A549 (cell line): ENCODE measurements at regions not wholly inside any gene's neighbourhood (a gene's known extent, or its start where the extent isn't known, plus 50 kb on each side); places are given as distances from the start of the nearest gene placed in this dataset.

Experiments used
- ATAC-seq, 2 experiments: fragments of 200-7000 bp in 1 of 2; fragments of >200 bp in 1 of 2; cut with Nextera tagmentation in 1 of 2; cut with Tn5 transposase in 1 of 2; 3 replicates each; pipeline versions ENCODE4 v1.8.0 to v1.9.1; 2018 to 2020; ENCODE audit warnings: mild to moderate bottlenecking in 1 of 2, moderate library complexity in 1 of 2
- CTCF ChIA-PET: fragments of 300-600 bp; sonication (Branson Sonifier 250); formaldehyde crosslinking; extraction: SDS; loops from one replicate; lab custom pipeline; 2021; ENCODE audit warnings: antibody characterized with exemption, inconsistent platforms; lab: Yijun Ruan, JAX
- POLR2A ChIA-PET: fragments of 350-600 bp; formaldehyde crosslinking; extraction: SDS; loops from one replicate; lab custom pipeline; 2021; ENCODE audit warnings: antibody characterized with exemption, inconsistent platforms; lab: Yijun Ruan, JAX
- DNase-seq, 2 experiments: peaks; one replicate each; pipeline versions ENCODE4 v3.0.0 to v3.0.0-alpha.2; 2011 to 2016; ENCODE audit warnings: low read depth in 1 of 2, low spot score in 1 of 2
- FAIRE-seq: peaks from 2 replicates; lab custom pipeline; 2011; peaks lifted over from hg19 to GRCh38; lab: Jason Lieb, UNC
- H3K27ac ChIP-seq, 2 experiments: fragments of >200 bp; sonication (Bioruptor Twin); formaldehyde crosslinking; 3 replicates each; pipeline ENCODE4 v1.5.1; 2016 to 2017
- H3K4me1 ChIP-seq: fragments of >200 bp; sonication (Bioruptor Twin); formaldehyde crosslinking; 3 replicates; pipeline ENCODE4 v1.6.1; 2016
- H3K4me2 ChIP-seq: fragments of >200 bp; sonication (Bioruptor Twin); formaldehyde crosslinking; 3 replicates; pipeline ENCODE4 v1.6.1; 2016
- H3K4me3 ChIP-seq: fragments of >200 bp; sonication (Bioruptor Twin); formaldehyde crosslinking; 3 replicates; pipeline ENCODE4 v1.5.1; 2016
- H3K9me3 ChIP-seq: fragments of >200 bp; sonication (Bioruptor Twin); formaldehyde crosslinking; 3 replicates; pipeline ENCODE4 v1.6.1; 2016
- ATOH8 ChIP-seq: fragments of 250-450 bp; sonication (Bioruptor Pico); IDR thresholded peaks from 2 replicates; pipeline ENCODE4 v1.5.0; 2020; ENCODE audit warnings: low read depth, mild to moderate bottlenecking, moderate library complexity
- BHLHE40 ChIP-seq: IDR thresholded peaks from 2 replicates; pipeline ENCODE4 v1.6.1; 2012; ENCODE audit warnings: low read depth, low read length, inconsistent platforms
- CBX8 ChIP-seq: fragments of 200-600 bp; sonication (generic); IDR thresholded peaks from 2 replicates; pipeline ENCODE4 v1.6.1; 2016
- E2F6 ChIP-seq: IDR thresholded peaks from 2 replicates; pipeline ENCODE4 v1.6.1; 2012; ENCODE audit warnings: low read depth, borderline replicate concordance
- EHF ChIP-seq: fragments of 250-450 bp; sonication (Bioruptor Pico); IDR thresholded peaks from 2 replicates; pipeline ENCODE4 v1.5.0; 2020; ENCODE audit warnings: mild to moderate bottlenecking
- EHMT2 ChIP-seq: fragments of 200-600 bp; sonication (generic); IDR thresholded peaks from 2 replicates; pipeline ENCODE4 v1.6.1; 2016; ENCODE audit warnings: antibody characterized with exemption, low read depth, mild to moderate bottlenecking, moderate library complexity
- EP300 ChIP-seq, 2 experiments: fragments of >200 bp; sonication (Bioruptor Twin); formaldehyde crosslinking; IDR thresholded peaks; 2 replicates in 1 of 2; 3 replicates in 1 of 2; pipeline ENCODE4 v1.6.1; 2016 to 2017
- FOXS1 ChIP-seq: fragments of 250-450 bp; sonication (Bioruptor Pico); IDR thresholded peaks from 2 replicates; pipeline ENCODE4 v1.5.0; 2020; ENCODE audit warnings: mild to moderate bottlenecking, moderate library complexity
- HDAC2 ChIP-seq: fragments of 200-600 bp; sonication (generic); IDR thresholded peaks from 2 replicates; pipeline ENCODE4 v1.6.1; 2016
- HOXB13 ChIP-seq: fragments of 250-450 bp; sonication (Bioruptor Pico); IDR thresholded peaks from 2 replicates; pipeline ENCODE4 v1.5.0; 2020; ENCODE audit warnings: low read depth, mild to moderate bottlenecking, moderate library complexity
- JUNB ChIP-seq: fragments of >200 bp; sonication (Bioruptor Twin); formaldehyde crosslinking; IDR thresholded peaks from 2 replicates; pipeline ENCODE4 v1.6.1; 2016
- KDM5A ChIP-seq: fragments of 200-600 bp; sonication (generic); IDR thresholded peaks from 2 replicates; pipeline ENCODE4 v1.6.1; 2016; ENCODE audit warnings: antibody characterized with exemption, mild to moderate bottlenecking
- MAFK ChIP-seq: fragments of 450-650 bp; IDR thresholded peaks from 2 replicates; pipeline ENCODE4 v1.6.1; 2014; ENCODE audit not compliant: partially characterized antibody
- MAZ ChIP-seq: fragments of 150-350 bp; IDR thresholded peaks from 2 replicates; pipeline ENCODE4 v1.6.1; 2014; ENCODE audit warnings: antibody characterized with exemption, low read depth, low read length, borderline replicate concordance
- POLR2AphosphoS2 ChIP-seq: conservative IDR thresholded peaks from 2 replicates; pipeline ENCODE4 v1.6.1; 2012; ENCODE audit warnings: low read length, improper control_type of control experiment, inconsistent platforms
- RAD21 ChIP-seq, 2 experiments: fragments of >200 bp in 1 of 2; sonication (Bioruptor Twin) in 1 of 2; formaldehyde crosslinking in 1 of 2; IDR thresholded peaks in 1 of 2; conservative IDR thresholded peaks in 1 of 2; 2 replicates in 1 of 2; 3 replicates in 1 of 2; pipeline ENCODE4 v1.6.1; 2012 to 2018; ENCODE audit warnings: inconsistent platforms in 1 of 2
- TFCP2L1 ChIP-seq: fragments of 250-450 bp; sonication (Bioruptor Pico); IDR thresholded peaks from 2 replicates; pipeline ENCODE4 v1.5.0; 2021; ENCODE audit warnings: mild to moderate bottlenecking
- ZC3H11A ChIP-seq: fragments of 450-650 bp; IDR thresholded peaks from 2 replicates; pipeline ENCODE4 v1.6.1; 2014; ENCODE audit warnings: antibody characterized with exemption, mild to moderate bottlenecking
- WGBS: methylation state at CpG from one replicate; pipeline ENCODE4 v1.1.6; 2017; ENCODE audit errors: missing lambda C conversion rate; 5-methylcytosine and 5-hydroxymethylcytosine counted together

- Histone ChIP-seq H3K4me2 (no peak overlapping the region), H3K27ac (no peak overlapping the region), H3K4me1 (no peaks in the 10 kb centered on the region), H3K9me3 (no peaks in the 10 kb centered on the region), H3K4me3 (no peak overlapping the region)
- DNase-seq (no peak), ATAC-seq (no peak), FAIRE-seq (no peak)
- ChIA-PET CTCF (interaction anchor here (1.7 to 2.0 kb wide), 2 partner anchors 14 to 50 kb away, joined by 4 to 5 read pairs; no protein-coding TSS in a partner anchor), POLR2A (no interaction called here)
- WGBS, result 87% methylated on average over 9 of the region's 9 CpGs
- TF ChIP-seq E2F6, result no peak
- no peak for TF ChIP-seq JUNB
- no peak for TF ChIP-seq FOXS1 (CRISPR knock-in tag)
- TF ChIP-seq HDAC2, result no peak
- TF ChIP-seq TFCP2L1, result no peak
- no peak for TF ChIP-seq MAFK
- TF ChIP-seq BHLHE40, result no peak
These were observed 89.7 kb upstream of the YWHAQ start for GRCh38 chr2:9720352-9721093.

DNA sequence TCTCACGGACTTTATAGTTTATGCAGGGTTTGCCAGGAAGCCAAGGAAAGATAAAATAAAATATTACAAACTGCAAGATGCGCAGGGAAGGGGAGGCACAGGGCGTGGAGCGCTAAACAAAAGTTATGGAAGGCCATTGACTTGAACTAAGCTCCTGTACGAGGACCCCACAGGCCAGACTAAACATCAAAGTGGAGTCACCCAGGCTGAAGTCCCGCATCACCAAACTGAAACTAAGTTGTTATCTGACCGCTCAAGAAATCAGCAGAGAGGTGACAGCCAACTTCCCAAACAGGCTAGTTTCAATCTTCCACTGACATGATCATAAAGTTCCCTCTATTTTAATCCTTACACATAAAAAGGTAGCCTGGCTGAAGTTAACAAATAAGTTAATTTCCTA is 90.5 kb upstream of the YWHAQ start:
- no peak overlapping the region for H3K27ac ChIP-seq
- TF ChIP-seq EP300 (IDR thresholded peaks at IDR 0.05) (no peak), CBX8 (no peak)
- CTCF ChIA-PET, result interaction anchor here (1.7 kb wide), 1 partner anchor 15 kb away, joined by 4 read pairs; no protein-coding TSS in a partner anchor
- no peak overlapping the region for H3K4me2 ChIP-seq
- POLR2A ChIA-PET, result no interaction called here
- H3K9me3 ChIP-seq, result no peaks in the 10 kb centered on the region
- H3K4me1 ChIP-seq, result no peaks in the 10 kb centered on the region
- no peak for DNase-seq
- no peak overlapping the region for H3K4me3 ChIP-seq
- no peak for FAIRE-seq
- ATAC-seq, result no peak
- 89% methylated on average over 7 of the region's 7 CpGs for WGBS

GRCh38 chr2:9722451-9722850 is 91.7 kb upstream of the YWHAQ start:
- Histone ChIP-seq H3K4me2 (no peak overlapping the region), H3K27ac (no peak overlapping the region), H3K4me3 (no peak overlapping the region), H3K4me1 (no peaks in the 10 kb centered on the region), H3K9me3 (no peaks in the 10 kb centered on the region)
- no peak for DNase-seq
- 79% methylated on average over 4 of the region's 4 CpGs for WGBS
- no peak for FAIRE-seq
- ChIA-PET POLR2A (no interaction called here), CTCF (interaction anchor here (3.4 kb wide), 1 partner anchor 48 kb away, joined by 11 read pairs; no protein-coding TSS in a partner anchor)
- no peak for TF ChIP-seq EHMT2
- no peak for TF ChIP-seq EP300 (IDR thresholded peaks at IDR 0.05)
- no peak for TF ChIP-seq E2F6
- no peak for TF ChIP-seq ZC3H11A
- TF ChIP-seq JUNB, result no peak
- no peak for TF ChIP-seq MAZ
- no peak for ATAC-seq

DNA sequence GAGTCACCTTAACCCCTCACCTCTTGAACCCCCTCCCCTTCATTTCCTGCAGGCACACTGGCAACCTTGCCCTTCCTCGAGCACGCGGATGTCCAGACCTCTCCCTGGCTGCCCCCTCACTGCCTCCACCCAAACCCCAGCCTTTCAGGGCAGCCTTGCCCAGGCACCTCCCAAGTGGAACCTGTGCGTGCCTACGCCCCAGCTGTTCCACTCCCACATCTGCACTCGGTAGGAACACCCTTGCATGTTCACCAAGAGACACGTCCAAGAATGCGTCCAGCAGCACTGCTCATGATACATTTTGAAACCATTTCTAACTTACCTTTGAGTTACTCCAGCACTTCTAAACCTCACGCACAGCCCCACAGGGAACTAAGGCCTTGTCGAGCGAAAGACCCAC is 93.8 kb upstream of the YWHAQ start:
- TF ChIP-seq KDM5A (no peak), ATOH8 (CRISPR knock-in tag) (no peak), HOXB13 (no peak), BHLHE40 (no peak), ZC3H11A (no peak), EHF (no peak), E2F6 (no peak), RAD21 (conservative IDR thresholded peaks at IDR 0.05 in 1 of 2, IDR thresholded peaks at IDR 0.05 in 1 of 2) (no peak), POLR2AphosphoS2 (no peak), HDAC2 (no peak)
- no peak for FAIRE-seq
- ATAC-seq, result no peak

More for the DNA sequence above, 93.8 kb upstream of the YWHAQ start:
- no peak overlapping the region for H3K4me3 ChIP-seq
- WGBS, result 92% methylated on average over 11 of the region's 11 CpGs
- no peak overlapping the region for H3K27ac ChIP-seq
- POLR2A ChIA-PET, result interaction anchor here (1.0 kb wide), 1 partner anchor 94 kb away, joined by 3 read pairs; the partner anchor contains the start of gene YWHAQ
- H3K4me2 ChIP-seq, result no peak overlapping the region
- H3K9me3 ChIP-seq, result no peaks in the 10 kb centered on the region
- no peaks in the 10 kb centered on the region for H3K4me1 ChIP-seq
- CTCF ChIA-PET, result interaction anchor here (1.3 to 3.4 kb wide), 3 partner anchors 16 to 46 kb away, joined by 3 to 11 read pairs (median 7); no protein-coding TSS in a partner anchor
- DNase-seq, result no peak
